NOMO-1 (cell line): ENCODE measurements at regions not wholly inside any gene's neighbourhood (a gene's known extent, or its start where the extent isn't known, plus 50 kb on each side); places are given as distances from the start of the nearest gene placed in this dataset.

Experiments used
- DNase-seq, 2 experiments: peaks; one replicate each; lab custom pipeline; 2025; ENCODE audit not compliant: unreplicated experiment in 2 of 2; lab: John Stamatoyannopoulos, UW

GRCh38 chr10:130425169-130425568, 289.0 kb downstream of the GLRX3 start:
- no peak for DNase-seq

- no peak for DNase-seq
These were observed 289.8 kb downstream of the GLRX3 start for GRCh38 chr10:130425881-130426435.

GRCh38 chr10:130427216-130427722, 291.1 kb downstream of the GLRX3 start:
- no peak for DNase-seq

- DNase-seq, result no peak
These were observed 292.7 kb downstream of the GLRX3 start for GRCh38 chr10:130428936-130429335.

GRCh38 chr10:130429809-130430208, 293.6 kb downstream of the GLRX3 start:
- DNase-seq, result no peak

GRCh38 chr10:130430291-130430690, 294.1 kb downstream of the GLRX3 start:
- no peak for DNase-seq

- no peak for DNase-seq
These were observed 294.9 kb downstream of the GLRX3 start for GRCh38 chr10:130430852-130431704.

- DNase-seq, result no peak
These were observed 296.1 kb downstream of the GLRX3 start for GRCh38 chr10:130432271-130432670.

GRCh38 chr10:130432850-130433249, 296.7 kb downstream of the GLRX3 start:
- no peak for DNase-seq

- DNase-seq, result no peak
These were observed 298.5 kb downstream of the GLRX3 start for GRCh38 chr10:130434446-130435385.

- no peak for DNase-seq
These were observed 299.8 kb downstream of the GLRX3 start for GRCh38 chr10:130435961-130436360.

GRCh38 chr10:130438861-130439260, 302.7 kb downstream of the GLRX3 start:
- no peak for DNase-seq

- no peak for DNase-seq
These were observed 303.6 kb downstream of the GLRX3 start for GRCh38 chr10:130439766-130440165.

- DNase-seq, result no peak
These were observed 304.3 kb downstream of the GLRX3 start for GRCh38 chr10:130440494-130440893.

GRCh38 chr10:130440971-130441370, 304.8 kb downstream of the GLRX3 start:
- no peak for DNase-seq

GRCh38 chr10:130443066-130443465, 306.9 kb downstream of the GLRX3 start:
- DNase-seq, result no peak

- no peak for DNase-seq
These were observed 317.0 kb downstream of the GLRX3 start for GRCh38 chr10:130453036-130453720.

- DNase-seq, result no peak
These were observed 317.7 kb downstream of the GLRX3 start for GRCh38 chr10:130453721-130454542.

- DNase-seq, result no peak
These were observed 318.4 kb downstream of the GLRX3 start for GRCh38 chr10:130454543-130455000.
